Neural cell (in vitro differentiated cells): ENCODE measurements at regions not wholly inside any gene's neighbourhood (a gene's known extent, or its start where the extent isn't known, plus 50 kb on each side); places are given as distances from the start of the nearest gene placed in this dataset.
A peak's percentile ranks its signal among the peaks of the same experiment; 100 is the strongest.

ENCODE experiments used
- H2AFZ ChIP-seq: fragments of 200-600, 300-800 bp; sonication (generic), shearing (Covaris generic); 2 replicates; pipeline ENCODE4 v1.6.0; 2014; ENCODE audit warnings: low read depth, mild to moderate bottlenecking, antibody characterized with exemption, low read length, moderate library complexity
- H3F3A ChIP-seq: fragments of 200-600 bp; shearing (Covaris generic); 2 replicates; pipeline ENCODE4 v1.6.1; 2016; ENCODE audit warnings: mild to moderate bottlenecking, moderate library complexity, mixed read lengths, antibody characterized with exemption, low read length; ENCODE audit not compliant: insufficient read depth, poor library complexity, severe bottlenecking
- H3K27ac ChIP-seq: fragments of 200-600, 300-800 bp; sonication (generic), shearing (Covaris generic); 2 replicates; pipeline ENCODE4 v1.5.1; 2014; ENCODE audit warnings: mild to moderate bottlenecking, low read length, moderate library complexity
- H3K27me3 ChIP-seq: fragments of 300-800, 200-600 bp; sonication (generic), shearing (Covaris generic); 2 replicates; pipeline ENCODE4 v1.6.0; 2014; ENCODE audit warnings: mild to moderate bottlenecking, low read depth, low read length, moderate library complexity; ENCODE audit not compliant: insufficient read depth
- H3K36me3 ChIP-seq: fragments of 300-800, 200-600 bp; sonication (generic), shearing (Covaris generic); 2 replicates; pipeline ENCODE4 v1.5.1; 2014; ENCODE audit warnings: mild to moderate bottlenecking, antibody characterized with exemption, low read length, moderate library complexity; ENCODE audit not compliant: insufficient read depth
- H3K4me2 ChIP-seq: fragments of 300-800, 200-600 bp; sonication (generic), shearing (Covaris generic); 2 replicates; pipeline ENCODE4 v1.6.0; 2014; ENCODE audit warnings: mild to moderate bottlenecking, low read length
- H3K4me3 ChIP-seq: fragments of 300-800, 200-600 bp; sonication (generic), shearing (Covaris generic); 2 replicates; pipeline ENCODE4 v1.5.1; 2014; ENCODE audit warnings: mild to moderate bottlenecking, low read length, moderate library complexity
- H3K79me2 ChIP-seq: fragments of 200-600 bp; shearing (Covaris generic); replicated peaks from 2 replicates; pipeline ENCODE4 v1.6.0; 2014; ENCODE audit warnings: mild to moderate bottlenecking, low read length, moderate library complexity; ENCODE audit not compliant: insufficient read depth
- H3K9ac ChIP-seq: fragments of 300-800, 200-600 bp; sonication (generic), shearing (Covaris generic); 2 replicates; pipeline ENCODE4 v1.6.1; 2016; ENCODE audit warnings: mild to moderate bottlenecking, low read length, mixed read lengths
- H3K9me2 ChIP-seq: fragments of 200-600 bp; shearing (Covaris generic); 2 replicates; pipeline ENCODE4 v1.6.1; 2016; ENCODE audit warnings: mild to moderate bottlenecking, low read length, mixed read lengths; ENCODE audit not compliant: insufficient read depth
- H3K9me3 ChIP-seq: fragments of 200-600, 300-800 bp; sonication (generic), shearing (Covaris generic); 2 replicates; pipeline ENCODE4 v1.6.1; 2016; ENCODE audit warnings: mild to moderate bottlenecking, mixed run types, low read length, moderate library complexity, mixed read lengths
- H4K20me1 ChIP-seq: fragments of 200-600 bp; shearing (Covaris generic); 2 replicates; pipeline ENCODE4 v1.6.1; 2016; ENCODE audit warnings: mild to moderate bottlenecking, mixed run types; ENCODE audit not compliant: insufficient read depth
- CTCF ChIP-seq: fragments of 450-650 bp; IDR thresholded peaks from 2 replicates; pipeline ENCODE4 v1.5.1; 2014; ENCODE audit warnings: antibody characterized with exemption, mild to moderate bottlenecking, moderate library complexity; ENCODE audit not compliant: poor library complexity, severe bottlenecking
- EP300 ChIP-seq: fragments of 450-650 bp; conservative IDR thresholded peaks from 2 replicates; pipeline ENCODE4 v1.6.1; 2014; ENCODE audit warnings: antibody characterized with exemption, mild to moderate bottlenecking, moderate library complexity; ENCODE audit not compliant: poor library complexity, severe bottlenecking
- EZH2 ChIP-seq: fragments of 200-600, 300-800 bp; shearing (Covaris generic), sonication (generic); IDR thresholded peaks from 2 replicates; pipeline ENCODE4 v1.6.1; 2014; ENCODE audit warnings: antibody characterized with exemption, low read length, borderline replicate concordance, mild to moderate bottlenecking; ENCODE audit not compliant: insufficient read depth, poor library complexity, severe bottlenecking
- MXI1 ChIP-seq: fragments of 450-650 bp; conservative IDR thresholded peaks from 2 replicates; pipeline ENCODE4 v1.6.1; 2014; ENCODE audit warnings: antibody characterized with exemption, mild to moderate bottlenecking; ENCODE audit not compliant: poor library complexity, severe bottlenecking
- POLR2AphosphoS5 ChIP-seq: IDR thresholded peaks from 2 replicates; pipeline ENCODE4 v1.6.1; 2012
- RAD21 ChIP-seq: fragments of 450-650 bp; conservative IDR thresholded peaks from 2 replicates; pipeline ENCODE4 v1.6.1; 2014; ENCODE audit warnings: antibody characterized with exemption, mild to moderate bottlenecking, moderate library complexity
- REST ChIP-seq: IDR thresholded peaks from 2 replicates; pipeline ENCODE4 v1.6.1; 2012; ENCODE audit warnings: borderline replicate concordance
- SMC3 ChIP-seq: fragments of 450-650 bp; conservative IDR thresholded peaks from 2 replicates; pipeline ENCODE4 v1.6.1; 2014; ENCODE audit warnings: antibody characterized with exemption, mild to moderate bottlenecking, moderate library complexity; ENCODE audit not compliant: poor library complexity
- TAF1 ChIP-seq: IDR thresholded peaks from 2 replicates; pipeline ENCODE4 v1.6.1; 2012; ENCODE audit warnings: low read depth

- H3K4me2 ChIP-seq, result no peak overlapping the region
- no peak overlapping the region for H2AFZ ChIP-seq
- no peaks in the 10 kb centered on the region for H3F3A ChIP-seq
- H3K36me3 ChIP-seq, result no peaks in the 10 kb centered on the region
- no peak overlapping the region for H3K9ac ChIP-seq
- H3K27ac ChIP-seq, result no peak overlapping the region
- no peaks in the 10 kb centered on the region for H3K27me3 ChIP-seq
- no peak overlapping the region for H3K4me3 ChIP-seq
- no peaks in the 10 kb centered on the region for H3K9me3 ChIP-seq
- H4K20me1 ChIP-seq, result no peaks in the 10 kb centered on the region
- TF ChIP-seq EZH2 (no peak), POLR2AphosphoS5 (no peak), MXI1 (no peak), TAF1 (no peak), RAD21 (no peak)
- H3K9me2 ChIP-seq, result no peaks in the 10 kb centered on the region
- H3K79me2 ChIP-seq, result no peaks in the 10 kb centered on the region
Measured at GRCh38 chr18:61086657-61087056, 246.6 kb upstream of the CDH20 start.

GRCh38 chr18:61091379-61091778 lies 241.9 kb upstream of the CDH20 start:
- TF ChIP-seq EZH2 (no peak), TAF1 (no peak), RAD21 (no peak), EP300 (no peak), SMC3 (no peak), POLR2AphosphoS5 (no peak), REST (no peak), MXI1 (no peak), CTCF (no peak)
- Histone ChIP-seq H3K9me3 (no peaks in the 10 kb centered on the region), H2AFZ (no peak overlapping the region), H3K9ac (no peak overlapping the region), H3K27me3 (no peaks in the 10 kb centered on the region), H3K4me3 (no peak overlapping the region), H3K9me2 (no peaks in the 10 kb centered on the region), H3K79me2 (no peaks in the 10 kb centered on the region), H4K20me1 (no peaks in the 10 kb centered on the region), H3F3A (no peaks in the 10 kb centered on the region), H3K27ac (no peak overlapping the region), H3K4me2 (no peak overlapping the region), H3K36me3 (no peaks in the 10 kb centered on the region)

- Histone ChIP-seq H3K9me3 (no peaks in the 10 kb centered on the region), H3K9me2 (no peaks in the 10 kb centered on the region), H3K79me2 (no peaks in the 10 kb centered on the region), H3K27ac (peak overlapping the region; percentile 15), H3K4me3 (no peak overlapping the region), H3K36me3 (no peaks in the 10 kb centered on the region), H2AFZ (no peak overlapping the region), H3K9ac (no peak overlapping the region), H4K20me1 (no peaks in the 10 kb centered on the region), H3K27me3 (no peaks in the 10 kb centered on the region), H3F3A (no peaks in the 10 kb centered on the region), H3K4me2 (no peak overlapping the region)
- TF ChIP-seq POLR2AphosphoS5 (peak; percentile 96), EP300 (peak; percentile 69), EZH2 (no peak), TAF1 (no peak), MXI1 (no peak), REST (peak; percentile 63), CTCF (peak; percentile 10), RAD21 (no peak), SMC3 (no peak)
Measured at GRCh38 chr18:61093965-61094364, 239.3 kb upstream of the CDH20 start.
